Caco-2 (cell line): ENCODE measurements at regions not wholly inside any gene's neighbourhood (a gene's known extent, or its start where the extent isn't known, plus 50 kb on each side); places are given as distances from the start of the nearest gene placed in this dataset.
A peak's percentile ranks its signal among the peaks of the same experiment; 100 is the strongest.

Experiments used
- BruUV-seq: library from RNA; stranded (reverse); fragments of 400-500 nt; replicated peaks from 2 replicates; lab custom pipeline; 2021; lab: Mats Ljungman, UMichigan
- CTCF ChIA-PET: fragments of 300-600 bp; sonication (Branson Sonifier 250); formaldehyde crosslinking; loops from one replicate; lab custom pipeline; 2022; ENCODE audit warnings: antibody characterized with exemption; lab: Charles Lee
- POLR2A ChIA-PET: fragments of 300-600 bp; sonication (Branson Sonifier 250); formaldehyde crosslinking; loops from one replicate; lab custom pipeline; 2022; ENCODE audit warnings: antibody characterized with exemption; lab: Charles Lee
- DNase-seq, 2 experiments: peaks; one replicate each; pipeline versions ENCODE4 v3.0.0 to v3.0.0-alpha.2; 2020 to 2022
- H3K27me3 ChIP-seq: replicated peaks from 2 replicates; pipeline ENCODE4 v1.6.0; 2011; ENCODE audit warnings: low read length; ENCODE audit not compliant: control insufficient read depth, insufficient read depth
- H3K36me3 ChIP-seq: 2 replicates; pipeline ENCODE4 v1.5.1; 2011; ENCODE audit warnings: low read length; ENCODE audit not compliant: control insufficient read depth, insufficient read depth
- H3K4me1 ChIP-seq: fragments of 250-450 bp; sonication (Bioruptor Pico); 2 replicates; pipeline ENCODE4 v1.5.1; 2020; ENCODE audit warnings: mild to moderate bottlenecking
- H3K4me3 ChIP-seq: 2 replicates; pipeline ENCODE4 v1.5.1; 2011; ENCODE audit warnings: low read depth, mild to moderate bottlenecking, control low read depth, low read length
- H3K9me3 ChIP-seq: fragments of 250-450 bp; sonication (Bioruptor Pico); 2 replicates; pipeline ENCODE4 v1.5.1; 2020; ENCODE audit warnings: mild to moderate bottlenecking, moderate library complexity
- H3K27ac Mint-ChIP-seq: one replicate; pipeline ENCODE4 v1.8.0; 2022; ENCODE audit warnings: mixed read lengths; ENCODE audit not compliant: unreplicated experiment
- H3K27me3 Mint-ChIP-seq: one replicate; pipeline ENCODE4 v1.8.0; 2022; ENCODE audit warnings: mixed read lengths; ENCODE audit not compliant: insufficient read depth, unreplicated experiment
- H3K36me3 Mint-ChIP-seq: one replicate; pipeline ENCODE4 v1.8.0; 2022; ENCODE audit warnings: mild to moderate bottlenecking, mixed read lengths; ENCODE audit not compliant: insufficient read depth, unreplicated experiment
- H3K4me1 Mint-ChIP-seq: one replicate; pipeline ENCODE4 v1.8.0; 2022; ENCODE audit warnings: low read depth, mixed read lengths; ENCODE audit not compliant: unreplicated experiment
- H3K4me3 Mint-ChIP-seq: one replicate; pipeline ENCODE4 v1.8.0; 2022; ENCODE audit warnings: mild to moderate bottlenecking, moderate library complexity, mixed read lengths; ENCODE audit not compliant: unreplicated experiment
- H3K9me3 Mint-ChIP-seq: one replicate; pipeline ENCODE4 v1.8.0; 2022; ENCODE audit warnings: mixed read lengths; ENCODE audit not compliant: unreplicated experiment
- intact Hi-C: fragments of 100-400 bp; cut with micrococcal nuclease; formaldehyde crosslinking; loops from one replicate; pipeline ENCODE4 v1.10.0; 2022; ENCODE audit not compliant: unreplicated experiment
- TF ChIP-seq, protein P1 (sequence below), 2 experiments: fragments of 200-600 bp in 1 of 2; IDR thresholded peaks; 1 replicate in 1 of 2; 2 replicates in 1 of 2; pipeline versions ENCODE4 v1.5.1 to v1.8.0; 2011 to 2022; ENCODE audit warnings: antibody characterized with exemption in 1 of 2, control low read depth in 1 of 2, inconsistent platforms in 1 of 2, low read depth in 1 of 2, low read length in 1 of 2, mild to moderate bottlenecking in 1 of 2, moderate library complexity in 1 of 2; ENCODE audit not compliant: insufficient read depth in 1 of 2, severe bottlenecking in 1 of 2, unreplicated experiment in 1 of 2

GRCh38 chr11:47918882-47919495 is 61.4 kb upstream of the PTPRJ start:
- intact Hi-C loops, result no loop called here
- Histone ChIP-seq H3K36me3 (no peaks in the 10 kb centered on the region), H3K4me3 (no peak overlapping the region), H3K27me3 (no peaks in the 10 kb centered on the region), H3K4me1 (peaks cover 38% of the 10 kb centered on the region), H3K9me3 (no peaks in the 10 kb centered on the region)
- Mint-ChIP-seq H3K4me1 (peaks cover 15% of the 10 kb centered on the region), H3K27ac (no peak overlapping the region), H3K9me3 (no peaks in the 10 kb centered on the region), H3K36me3 (peaks cover 4% of the 10 kb centered on the region), H3K27me3 (no peaks in the 10 kb centered on the region), H3K4me3 (no peak overlapping the region)
- no peak for DNase-seq
- POLR2A ChIA-PET, result no interaction called here
- TF ChIP-seq, protein P1, sequence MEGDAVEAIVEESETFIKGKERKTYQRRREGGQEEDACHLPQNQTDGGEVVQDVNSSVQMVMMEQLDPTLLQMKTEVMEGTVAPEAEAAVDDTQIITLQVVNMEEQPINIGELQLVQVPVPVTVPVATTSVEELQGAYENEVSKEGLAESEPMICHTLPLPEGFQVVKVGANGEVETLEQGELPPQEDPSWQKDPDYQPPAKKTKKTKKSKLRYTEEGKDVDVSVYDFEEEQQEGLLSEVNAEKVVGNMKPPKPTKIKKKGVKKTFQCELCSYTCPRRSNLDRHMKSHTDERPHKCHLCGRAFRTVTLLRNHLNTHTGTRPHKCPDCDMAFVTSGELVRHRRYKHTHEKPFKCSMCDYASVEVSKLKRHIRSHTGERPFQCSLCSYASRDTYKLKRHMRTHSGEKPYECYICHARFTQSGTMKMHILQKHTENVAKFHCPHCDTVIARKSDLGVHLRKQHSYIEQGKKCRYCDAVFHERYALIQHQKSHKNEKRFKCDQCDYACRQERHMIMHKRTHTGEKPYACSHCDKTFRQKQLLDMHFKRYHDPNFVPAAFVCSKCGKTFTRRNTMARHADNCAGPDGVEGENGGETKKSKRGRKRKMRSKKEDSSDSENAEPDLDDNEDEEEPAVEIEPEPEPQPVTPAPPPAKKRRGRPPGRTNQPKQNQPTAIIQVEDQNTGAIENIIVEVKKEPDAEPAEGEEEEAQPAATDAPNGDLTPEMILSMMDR (IDR thresholded peaks at IDR 0.05; ENCODE audit: insufficient read depth in 1 of 2, low read depth in 1 of 2, low read length in 1 of 2, severe bottlenecking in 1 of 2, unreplicated experiment in 1 of 2), result no peak
- BruUV-seq, result no TSS peak
- CTCF ChIA-PET, result no interaction called here

DNA sequence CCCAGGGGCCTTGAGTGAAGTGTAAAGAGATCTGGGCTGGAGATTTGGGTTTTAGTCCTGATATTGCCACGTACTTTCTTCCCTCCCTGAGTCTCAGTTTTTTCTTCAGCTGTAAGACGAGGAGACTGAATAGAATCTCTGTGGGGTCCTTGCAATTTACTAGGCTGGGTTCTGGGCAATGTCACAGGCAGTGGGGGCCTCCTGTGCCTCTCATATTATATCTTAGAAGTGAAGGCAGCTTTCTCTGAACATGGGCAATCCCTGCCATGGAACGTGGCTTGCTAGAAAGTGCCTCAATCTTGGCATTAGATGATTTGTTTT is 62.0 kb upstream of the PTPRJ start:
- no TSS peak for BruUV-seq
- DNase-seq, result no peak
- H3K4me1 ChIP-seq, result peaks cover 38% of the 10 kb centered on the region
- no peak overlapping the region for H3K27ac Mint-ChIP-seq
- no peaks in the 10 kb centered on the region for H3K27me3 Mint-ChIP-seq
- no peaks in the 10 kb centered on the region for H3K9me3 Mint-ChIP-seq
- no peaks in the 10 kb centered on the region for H3K36me3 ChIP-seq
- H3K27me3 ChIP-seq, result no peaks in the 10 kb centered on the region
- intact Hi-C loops, result no loop called here
- CTCF ChIA-PET, result no interaction called here
- TF ChIP-seq, protein P1 (IDR thresholded peaks at IDR 0.05; ENCODE audit: insufficient read depth in 1 of 2, low read depth in 1 of 2, low read length in 1 of 2, severe bottlenecking in 1 of 2, unreplicated experiment in 1 of 2), result no peak
- H3K4me3 Mint-ChIP-seq, result no peak overlapping the region
- POLR2A ChIA-PET, result no interaction called here
- no peak overlapping the region for H3K4me3 ChIP-seq
- peaks cover 4% of the 10 kb centered on the region for H3K36me3 Mint-ChIP-seq
- no peaks in the 10 kb centered on the region for H3K9me3 ChIP-seq
- peaks cover 15% of the 10 kb centered on the region for H3K4me1 Mint-ChIP-seq

GRCh38 chr11:47917599-47918369 is 62.6 kb upstream of the PTPRJ start:
- POLR2A ChIA-PET, result no interaction called here

More at GRCh38 chr11:47917599-47918369, 62.6 kb upstream of the PTPRJ start:
- CTCF ChIA-PET, result no interaction called here
- no peaks in the 10 kb centered on the region for H3K36me3 ChIP-seq
- no peak overlapping the region for H3K4me3 ChIP-seq
- Mint-ChIP-seq H3K4me3 (no peak overlapping the region), H3K4me1 (peaks cover 15% of the 10 kb centered on the region), H3K9me3 (no peaks in the 10 kb centered on the region), H3K27ac (no peak overlapping the region), H3K27me3 (no peaks in the 10 kb centered on the region), H3K36me3 (peaks cover 4% of the 10 kb centered on the region)
- TF ChIP-seq, protein P1 (IDR thresholded peaks at IDR 0.05; ENCODE audit: insufficient read depth in 1 of 2, low read depth in 1 of 2, low read length in 1 of 2, severe bottlenecking in 1 of 2, unreplicated experiment in 1 of 2), result no peak
- intact Hi-C loops, result no loop called here
- no TSS peak for BruUV-seq
- peak; percentile 27 to 62 for DNase-seq
- H3K9me3 ChIP-seq, result no peaks in the 10 kb centered on the region
- H3K27me3 ChIP-seq, result no peaks in the 10 kb centered on the region
- H3K4me1 ChIP-seq, result peaks cover 38% of the 10 kb centered on the region
